Stimulated activated CD8-positive, alpha-beta memory T cell treated with anti-CD3 and anti-CD28 coated beads, Interleukin-7, amount 100 ng/mL, for 4 hours (primary cell): ENCODE measurements at regions not wholly inside any gene's neighbourhood (a gene's known extent, or its start where the extent isn't known, plus 50 kb on each side); places are given as distances from the start of the nearest gene placed in this dataset.

ENCODE experiments used
- DNase-seq, 2 donors: peaks; one replicate each; pipeline ENCODE4 v3.0.0-alpha.2; 2020; ENCODE audit warnings: low read depth in 2 of 2

- no peak for DNase-seq
Measured at GRCh38 chr2:144570566-144570965, 50.6 kb upstream of the ZEB2 start.
